Astrocyte of the cerebellum (primary cell): ENCODE measurements at regions not wholly inside any gene's neighbourhood (a gene's known extent, or its start where the extent isn't known, plus 50 kb on each side); places are given as distances from the start of the nearest gene placed in this dataset.

ENCODE experiments used
- DNase-seq: peaks from one replicate; pipeline ENCODE4 v3.0.0-alpha.2; 2011; ENCODE audit warnings: low read depth
- H3K4me3 ChIP-seq: 2 replicates; pipeline ENCODE4 v1.5.1; 2011; ENCODE audit warnings: mild to moderate bottlenecking, low read depth, low read length, moderate library complexity
- CTCF ChIP-seq: IDR thresholded peaks from 2 replicates; pipeline ENCODE4 v1.5.1; 2012; ENCODE audit warnings: low read length, low read depth, moderate library complexity, mild to moderate bottlenecking; ENCODE audit errors: missing control alignments
- in situ Hi-C: cut with HindIII; loops from 2 replicates; pipeline ENCODE4 v1.10.0; 2017; ENCODE audit warnings: low sequenced_read_pairs

- in situ Hi-C loops = loop anchor here (25.0 kb wide), 2 partner anchors 222 to 353 kb away; partner anchors contain the start of gene KLF3
- no peak for DNase-seq
- TF ChIP-seq CTCF = no peak
- no peak overlapping the region for H3K4me3 ChIP-seq
These were observed 349.3 kb downstream of the PTTG2 start for GRCh38 chr4:38309471-38309870.

- in situ Hi-C loops = loop anchor here (25.0 kb wide), 2 partner anchors 223 to 352 kb away; partner anchors contain the start of gene KLF3
- no peak for TF ChIP-seq CTCF
- DNase-seq = peak; percentile 34
- H3K4me3 ChIP-seq = no peak overlapping the region
These were observed 350.3 kb downstream of the PTTG2 start for GRCh38 chr4:38310446-38311043.

GRCh38 chr4:38311495-38312126, 351.4 kb downstream of the PTTG2 start:
- H3K4me3 ChIP-seq = no peak overlapping the region
- in situ Hi-C loops = loop anchor here (25.0 kb wide), 2 partner anchors 224 to 351 kb away; partner anchors contain the start of gene KLF3
- no peak for DNase-seq
- TF ChIP-seq CTCF = no peak

- in situ Hi-C loops = loop anchor here (25.0 kb wide), 2 partner anchors 226 to 349 kb away; partner anchors contain the start of gene KLF3
- no peak for DNase-seq
- H3K4me3 ChIP-seq = no peak overlapping the region
- TF ChIP-seq CTCF = no peak
These were observed 350.8 kb upstream of the KLF3 start for GRCh38 chr4:38313175-38313574.

GRCh38 chr4:38313999-38314561, 349.9 kb upstream of the KLF3 start:
- no peak overlapping the region for H3K4me3 ChIP-seq
- no peak for TF ChIP-seq CTCF
- in situ Hi-C loops = loop anchor here (25.0 kb wide), 2 partner anchors 227 to 348 kb away; partner anchors contain the start of gene KLF3
- peak; percentile 47 for DNase-seq

GRCh38 chr4:38314663-38315062, 349.3 kb upstream of the KLF3 start:
- DNase-seq = no peak
- H3K4me3 ChIP-seq = no peak overlapping the region

More at GRCh38 chr4:38314663-38315062, 349.3 kb upstream of the KLF3 start:
- in situ Hi-C loops = loop anchor here (25.0 kb wide), 2 partner anchors 227 to 348 kb away; partner anchors contain the start of gene KLF3
- TF ChIP-seq CTCF = no peak
